ENCODE measurements at regions not wholly inside any gene's neighbourhood (a gene's known extent, or its start where the extent isn't known, plus 50 kb on each side); places are given as distances from the start of the nearest gene placed in this dataset.
"Not testable (repeated sequence)": the region's sequence is repeated elsewhere in the genome, so short reads cannot be mapped to it uniquely, and the experiment has no call there.

GRCh38 chr12:60489071-60489470 lies 893.2 kb downstream of the SLC16A7 start:
- DNase-seq (ENCODE audit: low read depth) = no peak

GRCh38 chr12:60494244-60494643 lies 898.4 kb downstream of the SLC16A7 start:
- peak; percentile 1 for DNase-seq (ENCODE audit: low read depth)

- DNase-seq (ENCODE audit: low read depth) = no peak
These were observed 902.8 kb downstream of the SLC16A7 start for GRCh38 chr12:60498656-60499055.

DNA sequence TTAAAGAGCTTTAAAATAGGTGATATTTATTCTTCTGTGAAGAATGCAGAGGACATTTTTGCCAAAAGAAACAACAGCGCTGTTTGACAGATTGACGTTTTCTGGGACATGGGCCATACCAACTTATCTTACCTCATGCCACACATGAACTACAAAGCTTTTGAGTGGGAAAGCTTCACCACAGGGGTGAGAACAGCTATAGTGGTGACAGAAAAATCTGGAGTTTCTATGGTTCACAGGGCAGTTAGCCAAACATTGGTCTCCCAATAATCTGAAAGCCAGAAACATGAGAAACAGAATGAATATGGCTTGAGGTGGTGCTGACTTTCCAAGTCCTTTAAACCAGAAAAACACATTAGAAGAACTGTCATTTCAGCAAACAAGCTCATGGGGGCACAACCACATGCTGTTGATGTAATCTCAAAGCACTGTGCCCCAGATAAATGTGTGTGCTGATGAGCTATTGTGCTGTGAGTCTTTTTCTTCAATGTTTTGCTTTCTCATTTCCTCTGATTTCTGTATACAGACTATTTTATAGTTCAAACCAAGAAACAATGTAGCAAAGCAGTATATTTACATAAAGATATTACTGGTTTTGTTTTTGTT lies 905.4 kb downstream of the SLC16A7 start:
- no peak for DNase-seq (ENCODE audit: low read depth)

DNA sequence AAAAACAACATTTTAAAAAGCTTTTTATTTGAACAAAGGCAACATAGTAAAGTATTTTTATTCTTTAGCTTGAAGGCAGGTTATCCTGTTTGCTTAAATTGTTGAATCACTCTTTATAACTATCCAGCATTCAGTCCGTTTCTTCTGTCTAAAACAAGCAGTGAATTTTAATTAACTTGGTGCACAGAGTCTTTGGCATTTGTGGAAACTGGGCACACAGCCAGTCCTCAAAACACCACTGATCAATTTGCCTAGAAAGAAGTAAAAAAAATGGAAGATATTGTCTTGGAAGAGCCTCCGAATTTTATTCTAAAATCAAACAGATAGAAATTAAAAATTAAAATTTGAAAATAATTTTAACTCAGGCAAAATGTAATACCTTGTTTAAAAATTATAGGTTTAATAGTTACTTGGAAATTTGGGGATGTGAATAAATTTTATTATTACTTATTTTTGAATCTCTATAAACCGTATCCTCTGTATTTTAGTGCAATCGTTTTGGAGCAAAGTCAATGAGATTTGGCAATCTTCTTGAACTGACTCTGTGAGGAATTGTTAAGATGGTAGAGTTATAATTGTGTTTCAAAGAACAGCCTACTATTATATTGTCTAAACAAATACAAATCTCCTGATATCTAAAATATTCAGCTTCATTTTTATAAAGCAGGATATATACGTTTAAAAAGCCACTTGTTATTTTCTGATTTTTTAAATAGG lies 927.0 kb downstream of the SLC16A7 start:
- no peak for DNase-seq (ENCODE audit: low read depth)

- no peak for DNase-seq (ENCODE audit: low read depth)
These were observed 933.4 kb downstream of the SLC16A7 start for GRCh38 chr12:60529261-60529660.

GRCh38 chr12:60529723-60530122 lies 933.9 kb downstream of the SLC16A7 start:
- no peak for DNase-seq (ENCODE audit: low read depth)

GRCh38 chr12:60535363-60535762 lies 939.5 kb downstream of the SLC16A7 start:
- DNase-seq (ENCODE audit: low read depth) = no peak

GRCh38 chr12:60539592-60539991 lies 943.8 kb downstream of the SLC16A7 start:
- no peak for DNase-seq (ENCODE audit: low read depth)

- no peak for DNase-seq (ENCODE audit: low read depth)
These were observed 973.1 kb downstream of the SLC16A7 start for GRCh38 chr12:60568914-60569313.

DNA sequence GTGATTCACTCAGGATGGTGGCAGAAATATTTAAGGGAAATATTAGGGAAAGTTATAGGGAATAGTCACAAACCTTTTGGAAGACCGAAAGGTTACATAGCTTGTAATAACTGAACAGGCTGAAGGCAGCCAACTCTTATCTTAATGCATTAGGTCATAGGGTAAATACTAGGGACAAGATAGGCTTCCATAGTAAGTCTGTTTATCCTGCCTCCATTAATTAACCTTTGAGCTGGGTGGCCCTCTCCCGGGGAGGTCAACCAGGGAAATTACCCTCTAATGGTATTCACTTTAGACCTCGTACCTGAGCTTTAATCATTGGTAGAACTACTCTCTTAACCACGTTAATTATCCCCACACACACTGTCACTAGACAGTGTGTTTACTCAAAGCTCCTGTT lies 981.8 kb downstream of the SLC16A7 start:
- no peak for DNase-seq (ENCODE audit: low read depth)

DNA sequence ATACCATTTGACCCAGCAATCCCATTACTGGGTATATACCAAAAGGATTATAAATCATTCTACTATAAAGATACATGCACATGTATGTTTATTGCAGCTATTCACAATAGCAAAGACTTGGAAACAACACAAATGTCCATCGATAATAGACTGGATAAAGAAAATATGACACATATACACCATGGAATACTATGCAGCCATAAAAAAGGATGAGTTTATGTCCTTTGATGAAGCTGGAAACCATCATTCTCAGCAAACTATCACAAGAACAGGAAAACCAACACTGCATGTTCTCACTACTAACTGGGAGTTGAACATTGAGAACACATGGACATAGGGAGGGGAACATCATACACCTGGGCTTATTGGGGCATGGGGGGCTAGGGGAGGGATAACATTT lies 991.8 kb downstream of the SLC16A7 start:
- DNase-seq (ENCODE audit: low read depth) = not testable (repeated sequence)

DNA sequence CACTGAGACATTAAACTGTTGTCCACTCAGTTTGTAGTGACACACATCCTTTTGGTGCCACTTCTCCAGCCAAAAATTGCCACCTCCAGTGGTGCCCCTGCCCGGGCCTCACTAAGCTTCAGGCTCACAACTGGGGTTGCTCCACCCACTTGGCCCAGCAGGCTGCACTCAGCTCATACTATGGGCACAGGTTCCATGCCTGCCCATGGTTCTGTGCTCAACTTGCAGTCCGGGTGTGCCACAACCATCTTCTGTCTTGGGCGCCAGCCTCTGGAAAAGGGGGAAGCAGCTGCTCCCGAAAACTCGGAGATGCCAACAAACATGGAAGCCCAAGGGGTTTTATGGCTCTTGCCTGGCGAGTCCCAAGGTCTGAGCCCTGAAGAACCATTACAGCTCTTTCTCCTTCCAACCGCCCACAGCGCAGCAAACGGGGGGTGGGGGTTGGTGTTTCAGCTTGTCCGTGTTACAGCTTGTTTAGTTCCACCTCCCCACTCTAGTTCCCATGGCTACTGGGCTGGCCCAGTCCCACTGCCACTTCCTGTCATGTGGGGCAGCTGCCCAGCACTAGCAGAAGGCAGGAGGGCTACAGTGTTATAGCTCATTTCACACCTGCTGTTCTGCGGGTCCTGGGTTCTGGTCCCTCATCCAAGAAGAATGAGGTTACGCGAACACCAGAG lies 998.3 kb downstream of the SLC16A7 start:
- no peak for DNase-seq (ENCODE audit: low read depth)

DNA sequence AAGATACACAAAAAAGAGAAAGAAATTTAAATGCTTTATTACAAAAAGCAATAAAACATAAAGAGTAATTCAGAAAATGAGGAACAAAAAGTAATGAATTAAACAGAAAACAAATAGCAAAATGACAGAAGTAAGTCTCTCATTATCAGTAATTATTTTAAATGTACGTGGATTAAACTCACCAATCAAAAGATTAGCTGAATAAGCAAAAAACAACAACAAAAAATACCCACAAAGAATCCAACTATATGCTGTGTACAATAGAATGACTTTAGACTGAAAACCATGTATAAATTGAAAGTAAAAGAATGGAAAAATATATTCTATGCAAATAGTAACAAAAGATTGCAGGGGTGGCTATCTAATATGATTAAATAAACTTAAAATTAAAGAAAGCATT lies 1006.8 kb downstream of the SLC16A7 start:
- no peak for DNase-seq (ENCODE audit: low read depth)

DNA sequence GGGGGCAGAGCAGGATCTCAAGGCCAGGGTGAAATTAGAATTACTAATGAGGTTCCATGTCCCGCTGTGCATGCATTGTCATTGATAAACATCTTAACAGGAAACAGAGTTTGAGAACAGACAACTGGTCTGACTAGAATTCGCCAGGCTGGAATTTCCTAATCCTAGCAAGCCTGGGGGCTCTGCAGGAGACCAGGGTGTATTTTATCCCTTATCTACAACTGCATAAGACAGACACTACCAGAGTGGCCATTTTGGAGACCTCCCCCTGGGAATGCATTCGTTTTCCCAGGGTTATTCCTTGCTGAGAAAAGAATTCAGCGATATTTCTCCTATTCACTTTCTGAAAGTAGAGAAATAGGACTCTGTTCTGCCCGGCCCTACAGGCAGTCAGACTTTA lies 1007.6 kb downstream of the SLC16A7 start:
- DNase-seq (ENCODE audit: low read depth) = not testable (repeated sequence)

- DNase-seq (ENCODE audit: low read depth) = no peak
These were observed 1020.6 kb downstream of the SLC16A7 start for GRCh38 chr12:60616400-60616799.

DNA sequence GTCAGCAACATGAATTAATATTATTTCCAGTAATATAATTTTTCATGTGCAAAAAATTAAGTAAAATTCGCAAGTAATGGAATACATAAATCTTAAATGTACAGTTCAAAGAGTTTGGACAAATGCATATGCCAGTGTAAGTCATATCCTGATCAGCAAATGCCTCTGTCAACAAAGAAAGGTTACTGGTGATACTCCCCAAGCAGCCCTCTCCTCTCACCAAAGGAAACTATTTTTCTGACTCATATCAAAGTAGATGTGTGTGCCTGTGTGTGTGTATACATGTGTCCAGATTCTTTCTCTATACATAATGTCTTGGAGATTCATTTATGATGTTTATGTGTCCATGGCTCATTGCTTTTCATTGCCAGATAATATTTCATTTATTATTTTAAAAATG lies 1035.0 kb downstream of the SLC16A7 start:
- DNase-seq (ENCODE audit: low read depth) = no peak

DNA sequence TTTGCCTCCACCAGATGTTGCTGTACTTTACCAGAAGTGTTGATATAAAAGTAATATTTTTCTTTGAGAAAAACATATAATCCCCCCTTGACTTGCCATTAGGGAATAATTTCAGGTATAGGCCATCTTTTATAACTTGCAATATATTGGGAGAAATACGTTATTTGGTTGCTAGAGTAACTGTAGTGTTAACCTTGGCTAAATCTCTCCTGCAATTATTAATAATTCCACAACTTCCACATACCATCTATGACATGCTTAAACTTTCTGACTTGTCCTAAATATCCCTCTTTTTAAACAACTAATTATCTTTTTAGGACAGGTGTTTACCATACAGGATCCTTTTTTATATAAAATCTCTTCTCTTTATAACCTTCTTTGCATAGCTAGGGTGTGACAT lies 1048.2 kb downstream of the SLC16A7 start:
- DNase-seq (ENCODE audit: low read depth) = no peak

DNA sequence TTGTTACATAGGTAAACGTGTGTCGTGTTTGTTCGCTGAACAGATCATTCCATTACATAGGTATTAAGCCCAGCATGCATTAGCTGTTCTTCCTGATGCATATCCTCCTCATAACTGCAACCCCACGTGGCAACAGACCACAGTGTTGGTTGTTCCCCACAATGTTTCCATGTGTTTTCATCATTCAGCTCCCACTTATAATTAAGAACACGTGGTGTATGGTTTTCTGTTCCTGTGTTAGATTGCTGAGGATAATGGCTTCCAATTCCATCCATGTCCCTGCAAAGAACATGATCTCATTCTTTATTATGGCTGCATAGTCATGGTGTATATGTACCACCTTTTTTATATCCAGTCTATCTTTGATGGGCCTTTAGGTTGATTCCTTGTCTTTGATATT lies 1071.1 kb downstream of the SLC16A7 start:
- DNase-seq (ENCODE audit: low read depth) = no peak

- DNase-seq (ENCODE audit: low read depth) = no peak
These were observed 1077.1 kb downstream of the SLC16A7 start for GRCh38 chr12:60672949-60673348.

DNA sequence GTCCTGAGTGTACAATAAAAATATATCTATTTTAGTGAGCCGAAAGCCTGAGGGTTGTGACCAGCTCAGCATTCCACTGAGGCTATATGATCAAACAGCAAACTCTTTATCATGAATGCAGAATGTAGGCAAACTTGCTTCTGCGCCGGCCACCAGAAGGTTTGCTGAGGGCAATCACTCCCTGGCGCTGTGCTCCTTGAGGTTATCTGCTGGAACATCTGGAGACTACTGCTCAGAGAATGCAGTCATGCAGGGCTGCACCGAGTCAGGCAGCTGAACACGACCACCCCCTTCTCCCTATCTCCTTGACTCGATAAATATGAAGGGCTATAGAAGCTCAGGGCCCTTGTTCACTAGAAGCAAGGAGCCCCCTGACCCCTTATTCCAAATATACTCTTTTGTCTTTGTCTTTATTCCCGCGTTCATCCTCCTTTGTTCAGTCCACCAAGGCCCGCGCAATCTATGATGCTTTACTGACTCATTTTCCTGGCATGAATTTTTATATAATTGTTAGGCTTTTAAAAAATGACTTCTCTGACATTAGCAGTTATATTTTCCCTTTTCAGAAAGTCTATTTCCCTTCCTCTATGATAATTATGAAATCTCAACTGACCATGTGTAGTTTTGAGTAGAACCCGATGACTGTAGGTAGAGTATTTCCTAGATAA lies 1089.3 kb downstream of the SLC16A7 start:
- no peak for DNase-seq (ENCODE audit: low read depth)

DNA sequence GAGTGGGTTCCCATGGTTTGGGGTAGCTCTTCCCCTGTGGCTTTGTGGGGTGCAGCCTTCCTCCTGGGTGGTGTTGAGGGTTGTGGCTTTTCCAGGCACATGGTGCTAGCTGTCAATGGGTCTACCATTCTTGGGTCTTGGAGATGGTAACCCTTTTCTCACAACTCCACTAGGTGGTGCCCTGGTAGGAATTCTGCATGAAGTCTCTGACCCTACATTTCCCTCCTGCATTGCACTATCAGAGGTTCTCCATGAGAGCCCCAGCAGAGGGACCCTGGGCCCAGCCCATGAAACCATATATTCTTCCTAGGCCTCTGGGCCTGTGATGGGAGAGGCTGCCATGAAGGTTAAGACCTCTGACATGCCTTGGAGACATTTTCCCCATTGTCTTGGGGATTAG lies 1093.3 kb downstream of the SLC16A7 start:
- DNase-seq (ENCODE audit: low read depth) = no peak
